Endothelial cell of umbilical vein (primary cell): ENCODE measurements at regions not wholly inside any gene's neighbourhood (a gene's known extent, or its start where the extent isn't known, plus 50 kb on each side); places are given as distances from the start of the nearest gene placed in this dataset.

Source experiments
- BruUV-seq: library from RNA; stranded (reverse); fragments of 400-500 nt; replicated peaks from 2 replicates; lab custom pipeline; 2021; lab: Mats Ljungman, UMichigan
- CTCF ChIA-PET: fragments of 300-600, 350-600 bp; sonication (Branson Sonifier 250); formaldehyde crosslinking; loops from one replicate; lab custom pipeline; 2021; ENCODE audit warnings: antibody characterized with exemption, inconsistent platforms; lab: Charles Lee
- POLR2A ChIA-PET: fragments of 300-600, 350-600 bp; sonication (Branson Sonifier 250); formaldehyde crosslinking; loops from one replicate; lab custom pipeline; 2021; ENCODE audit warnings: antibody characterized with exemption, inconsistent platforms; lab: Charles Lee
- DNase-seq: peaks from one replicate; pipeline ENCODE4 v3.0.0-alpha.2; 2011; ENCODE audit warnings: low read depth, low spot score
- FAIRE-seq: peaks from 2 replicates; lab custom pipeline; 2011; peaks lifted over from hg19 to GRCh38; lab: Jason Lieb, UNC
- H2AFZ ChIP-seq: 2 replicates; pipeline ENCODE4 v1.6.0; 2012; ENCODE audit warnings: low read depth, low read length, control low read depth, inconsistent platforms
- H3K27ac ChIP-seq: 2 replicates; pipeline ENCODE4 v1.5.1; 2011; ENCODE audit warnings: low read depth, mild to moderate bottlenecking, control low read depth, low read length, moderate library complexity; ENCODE audit not compliant: insufficient read depth
- H3K27me3 ChIP-seq, 2 experiments: 2 replicates each; pipeline versions ENCODE4 v1.6.0 to v1.6.1; 2011; ENCODE audit warnings: low read length in 2 of 2, mixed read lengths in 1 of 2; ENCODE audit not compliant: control insufficient read depth in 2 of 2, insufficient read depth in 2 of 2
- H3K36me3 ChIP-seq, 2 experiments: 2 replicates in 1 of 2; 3 replicates in 1 of 2; pipeline ENCODE4 v1.5.1; 2011; ENCODE audit warnings: low read length in 2 of 2, mild to moderate bottlenecking in 1 of 2, moderate library complexity in 1 of 2; ENCODE audit not compliant: control insufficient read depth in 2 of 2, insufficient read depth in 2 of 2; ENCODE audit errors: extremely low read depth in 1 of 2
- H3K4me1 ChIP-seq: 3 replicates; pipeline ENCODE4 v1.5.1; 2011; ENCODE audit warnings: mild to moderate bottlenecking, low read length; ENCODE audit not compliant: control insufficient read depth, insufficient read depth; ENCODE audit errors: extremely low read depth
- H3K4me2 ChIP-seq: 2 replicates; pipeline ENCODE4 v1.6.1; 2011; ENCODE audit warnings: low read length, control low read depth, mixed read lengths; ENCODE audit not compliant: insufficient read depth
- H3K4me3 ChIP-seq, 3 experiments: fragments of 200-600 bp in 1 of 3; sonication (generic), shearing (Covaris generic) in 1 of 3; replicated peaks in 1 of 3; 2 replicates each; pipeline ENCODE4 v1.5.1; 2011 to 2016; ENCODE audit warnings: control low read depth in 3 of 3, low read length in 3 of 3, mild to moderate bottlenecking in 2 of 3, inconsistent platforms in 1 of 3, low read depth in 1 of 3, moderate library complexity in 1 of 3; ENCODE audit not compliant: insufficient read depth in 1 of 3
- H3K79me2 ChIP-seq: 2 replicates; pipeline ENCODE4 v1.6.0; 2012; ENCODE audit warnings: low read length, inconsistent platforms; ENCODE audit not compliant: control insufficient read depth, insufficient read depth
- H3K9ac ChIP-seq: replicated peaks from 2 replicates; pipeline ENCODE3; 2011; ENCODE audit warnings: low read length, control low read depth; ENCODE audit not compliant: insufficient read depth; ENCODE audit errors: extremely low read depth
- H3K9me1 ChIP-seq: replicated peaks from 3 replicates; pipeline ENCODE4 v1.6.0; 2011; ENCODE audit warnings: mild to moderate bottlenecking, low read length; ENCODE audit not compliant: control insufficient read depth, insufficient read depth; ENCODE audit errors: extremely low read depth
- H3K9me3 ChIP-seq: replicated peaks from 2 replicates; pipeline ENCODE4 v1.5.1; 2012; ENCODE audit warnings: low read length, inconsistent platforms; ENCODE audit not compliant: control insufficient read depth, insufficient read depth
- H4K20me1 ChIP-seq: replicated peaks from 2 replicates; pipeline ENCODE3; 2011; ENCODE audit warnings: mild to moderate bottlenecking, low read length; ENCODE audit not compliant: control insufficient read depth, insufficient read depth; ENCODE audit errors: extremely low read depth
- EZH2 ChIP-seq: IDR thresholded peaks from 2 replicates; pipeline ENCODE4 v1.6.1; 2012; ENCODE audit warnings: borderline replicate concordance, low read depth, mild to moderate bottlenecking, moderate library complexity, low read length, inconsistent platforms; ENCODE audit not compliant: severe bottlenecking
- FOS ChIP-seq: IDR thresholded peaks from 2 replicates; pipeline ENCODE4 v1.6.1; 2011; ENCODE audit warnings: mild to moderate bottlenecking, low read length, moderate library complexity, borderline replicate concordance; ENCODE audit not compliant: insufficient read depth
- GATA2 ChIP-seq: IDR thresholded peaks from 2 replicates; pipeline ENCODE4 v1.7.0; 2011; ENCODE audit warnings: low read depth, mild to moderate bottlenecking, moderate library complexity, mixed read lengths, low read length; ENCODE audit not compliant: insufficient read length, insufficient read depth
- JUN ChIP-seq: IDR thresholded peaks from 2 replicates; pipeline ENCODE4 v1.6.1; 2011; ENCODE audit warnings: borderline replicate concordance, low read depth; ENCODE audit not compliant: insufficient read length, insufficient read depth
- MAX ChIP-seq: IDR thresholded peaks from 2 replicates; pipeline ENCODE4 v1.6.1; 2011; ENCODE audit not compliant: insufficient read depth, insufficient read length
- MYC ChIP-seq: IDR thresholded peaks from one replicate; pipeline ENCODE4 v1.6.1; 2011; ENCODE audit warnings: mild to moderate bottlenecking, low read depth, low read length
- POLR2A ChIP-seq: IDR thresholded peaks from 2 replicates; pipeline ENCODE4 v1.6.1; 2012; ENCODE audit warnings: low read depth, mild to moderate bottlenecking, control low read depth, low read length
- POLR2AphosphoS5 ChIP-seq: IDR thresholded peaks from 2 replicates; pipeline ENCODE4 v1.6.1; 2012; ENCODE audit warnings: low read depth, mild to moderate bottlenecking, control low read depth, low read length, moderate library complexity; ENCODE audit not compliant: insufficient read depth
- dilution Hi-C: fragments of 300-500 bp; cut with MboI; formaldehyde crosslinking; loops from one replicate; pipeline ENCODE4 v1.15.0; 2019; ENCODE audit warnings: low sequenced_read_pairs; ENCODE audit not compliant: extremely low pct_ligation_motif_present
- intact Hi-C: fragments of 100-400 bp; cut with micrococcal nuclease; formaldehyde crosslinking; loops from one replicate; pipeline ENCODE4 v1.10.0; 2022
- TF ChIP-seq, protein P1 (sequence below), 2 donors: IDR thresholded peaks; 1 replicate in 1 of 2; 2 replicates in 1 of 2; pipeline ENCODE4 v1.5.1; 2011; ENCODE audit warnings: low read length in 2 of 2, mild to moderate bottlenecking in 2 of 2, moderate library complexity in 2 of 2, control low read depth in 1 of 2, inconsistent platforms in 1 of 2, low read depth in 1 of 2; ENCODE audit not compliant: insufficient read depth in 1 of 2; ENCODE audit errors: extremely low read depth in 1 of 2

DNA sequence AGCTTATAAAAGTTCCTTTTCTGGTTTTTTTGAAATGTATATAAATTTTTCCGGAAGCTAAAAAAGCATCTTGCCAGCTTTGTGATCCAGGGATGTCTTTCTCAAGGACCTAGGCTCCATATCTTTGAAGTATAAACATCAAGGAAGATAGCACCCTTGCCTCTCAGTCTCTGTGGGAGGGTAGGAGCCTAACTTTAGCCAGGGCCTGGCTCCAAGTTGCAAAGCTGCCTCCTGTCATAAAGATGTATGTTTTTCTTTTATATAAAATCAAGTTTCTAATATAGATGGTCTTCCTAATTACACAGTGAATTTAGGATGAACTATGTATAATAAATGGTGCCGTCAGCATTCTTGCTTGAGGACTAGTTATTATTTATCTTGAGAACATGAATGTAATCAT is 612.6 kb upstream of the USP15 start:
- H4K20me1 ChIP-seq = no peaks in the 10 kb centered on the region
- POLR2A ChIA-PET = no interaction called here
- no peak for FAIRE-seq

More for the DNA sequence above, 612.6 kb upstream of the USP15 start:
- Histone ChIP-seq H2AFZ (no peak overlapping the region), H3K4me3 (no peak overlapping the region), H3K27me3 (no peaks in the 10 kb centered on the region), H3K9me1 (no peaks in the 10 kb centered on the region), H3K27ac (no peak overlapping the region), H3K36me3 (no peaks in the 10 kb centered on the region), H3K4me2 (no peak overlapping the region), H3K9me3 (no peaks in the 10 kb centered on the region), H3K79me2 (no peaks in the 10 kb centered on the region), H3K4me1 (no peaks in the 10 kb centered on the region), H3K9ac (no peak overlapping the region)
- intact Hi-C loops = no loop called here
- DNase-seq = no peak
- no TSS peak for BruUV-seq
- dilution Hi-C loops = no loop called here
- CTCF ChIA-PET = no interaction called here
- TF ChIP-seq MAX (no peak), FOS (no peak), GATA2 (no peak), POLR2A (no peak), MYC (no peak), POLR2AphosphoS5 (no peak), EZH2 (no peak), JUN (no peak)
- TF ChIP-seq, protein P1, sequence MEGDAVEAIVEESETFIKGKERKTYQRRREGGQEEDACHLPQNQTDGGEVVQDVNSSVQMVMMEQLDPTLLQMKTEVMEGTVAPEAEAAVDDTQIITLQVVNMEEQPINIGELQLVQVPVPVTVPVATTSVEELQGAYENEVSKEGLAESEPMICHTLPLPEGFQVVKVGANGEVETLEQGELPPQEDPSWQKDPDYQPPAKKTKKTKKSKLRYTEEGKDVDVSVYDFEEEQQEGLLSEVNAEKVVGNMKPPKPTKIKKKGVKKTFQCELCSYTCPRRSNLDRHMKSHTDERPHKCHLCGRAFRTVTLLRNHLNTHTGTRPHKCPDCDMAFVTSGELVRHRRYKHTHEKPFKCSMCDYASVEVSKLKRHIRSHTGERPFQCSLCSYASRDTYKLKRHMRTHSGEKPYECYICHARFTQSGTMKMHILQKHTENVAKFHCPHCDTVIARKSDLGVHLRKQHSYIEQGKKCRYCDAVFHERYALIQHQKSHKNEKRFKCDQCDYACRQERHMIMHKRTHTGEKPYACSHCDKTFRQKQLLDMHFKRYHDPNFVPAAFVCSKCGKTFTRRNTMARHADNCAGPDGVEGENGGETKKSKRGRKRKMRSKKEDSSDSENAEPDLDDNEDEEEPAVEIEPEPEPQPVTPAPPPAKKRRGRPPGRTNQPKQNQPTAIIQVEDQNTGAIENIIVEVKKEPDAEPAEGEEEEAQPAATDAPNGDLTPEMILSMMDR (IDR thresholded peaks at IDR 0.05; ENCODE audit: extremely low read depth in 1 of 2, insufficient read depth in 1 of 2, low read depth in 1 of 2, low read length in 2 of 2) = no peak
